HAP-1 (cell line): ENCODE measurements at regions not wholly inside any gene's neighbourhood (a gene's known extent, or its start where the extent isn't known, plus 50 kb on each side); places are given as distances from the start of the nearest gene placed in this dataset.

Source experiments
- DNase-seq, 2 experiments: peaks; one replicate each; pipeline ENCODE4 v3.0.0-alpha.2; 2016 to 2020; ENCODE audit warnings: low spot score in 2 of 2
- H3K27me3 ChIP-seq: fragments of 250-450 bp; sonication (Bioruptor Pico); 2 replicates; pipeline ENCODE4 v1.5.1; 2020; ENCODE audit warnings: low read depth, mild to moderate bottlenecking, moderate library complexity
- H3K36me3 ChIP-seq: fragments of 250-450 bp; sonication (Bioruptor Pico); replicated peaks from 2 replicates; pipeline ENCODE4 v1.5.1; 2020; ENCODE audit warnings: mild to moderate bottlenecking
- H3K4me1 ChIP-seq: fragments of 250-450 bp; sonication (Bioruptor Pico); 2 replicates; pipeline ENCODE4 v1.5.1; 2020; ENCODE audit warnings: mild to moderate bottlenecking
- H3K4me3 ChIP-seq: fragments of 250-450 bp; sonication (Bioruptor Pico); 2 replicates; pipeline ENCODE4 v1.5.1; 2020; ENCODE audit warnings: mild to moderate bottlenecking, moderate library complexity
- H3K9me3 ChIP-seq: fragments of 250-450 bp; sonication (Bioruptor Pico); 2 replicates; pipeline ENCODE4 v1.5.1; 2020; ENCODE audit warnings: mild to moderate bottlenecking, moderate library complexity
- in situ Hi-C: fragments of 300-500 bp; cut with MboI; formaldehyde crosslinking; loops from 3 replicates; pipeline ENCODE4 v1.14.3; 2020; ENCODE audit warnings: low sequenced_read_pairs, inconsistent platforms, mixed read lengths

GRCh38 chr1:113255038-113255719, 135.1 kb upstream of the MAGI3 start:
- in situ Hi-C loops = no loop called here
- H3K4me1 ChIP-seq = no peaks in the 10 kb centered on the region
- no peaks in the 10 kb centered on the region; the same call in 1 of the 2 replicates for H3K27me3 ChIP-seq
- DNase-seq = no peak
- H3K36me3 ChIP-seq = no peaks in the 10 kb centered on the region
- no peaks in the 10 kb centered on the region for H3K9me3 ChIP-seq
- no peak overlapping the region for H3K4me3 ChIP-seq

GRCh38 chr1:113255720-113256347, 134.5 kb upstream of the MAGI3 start:
- Histone ChIP-seq H3K27me3 (peaks cover 6% of the 10 kb centered on the region), H3K4me3 (no peak overlapping the region), H3K36me3 (no peaks in the 10 kb centered on the region), H3K9me3 (no peaks in the 10 kb centered on the region), H3K4me1 (no peaks in the 10 kb centered on the region)
- DNase-seq = peak; percentile 15 to 20
- in situ Hi-C loops = no loop called here

- H3K4me3 ChIP-seq = no peak overlapping the region
- H3K4me1 ChIP-seq = no peaks in the 10 kb centered on the region
- H3K27me3 ChIP-seq = peaks cover 7% of the 10 kb centered on the region
- in situ Hi-C loops = no loop called here
- H3K9me3 ChIP-seq = no peaks in the 10 kb centered on the region
- no peaks in the 10 kb centered on the region for H3K36me3 ChIP-seq
- DNase-seq = no peak
Measured at GRCh38 chr1:113256348-113256729, 134.0 kb upstream of the MAGI3 start.

- in situ Hi-C loops = no loop called here
Measured at GRCh38 chr1:113259988-113260387, 130.3 kb upstream of the MAGI3 start.

GRCh38 chr1:113265196-113265595, 125.1 kb upstream of the MAGI3 start:
- peaks cover 7% of the 10 kb centered on the region for H3K27me3 ChIP-seq
- in situ Hi-C loops = no loop called here
- no peaks in the 10 kb centered on the region for H3K4me1 ChIP-seq
- H3K4me3 ChIP-seq = no peak overlapping the region
- no peaks in the 10 kb centered on the region for H3K36me3 ChIP-seq
- no peak for DNase-seq
- no peaks in the 10 kb centered on the region; the same call in 1 of the 2 replicates for H3K9me3 ChIP-seq

More at GRCh38 chr1:113259988-113260387, 130.3 kb upstream of the MAGI3 start:
- DNase-seq = no peak
- H3K9me3 ChIP-seq = no peaks in the 10 kb centered on the region
- peaks cover 7% of the 10 kb centered on the region for H3K27me3 ChIP-seq
- no peaks in the 10 kb centered on the region for H3K36me3 ChIP-seq
- H3K4me3 ChIP-seq = no peak overlapping the region
- no peaks in the 10 kb centered on the region for H3K4me1 ChIP-seq

GRCh38 chr1:113266788-113267187, 123.5 kb upstream of the MAGI3 start:
- H3K4me1 ChIP-seq = no peaks in the 10 kb centered on the region
- DNase-seq = no peak
- no peaks in the 10 kb centered on the region for H3K36me3 ChIP-seq
- no peaks in the 10 kb centered on the region for H3K27me3 ChIP-seq
- in situ Hi-C loops = no loop called here
- H3K9me3 ChIP-seq = no peaks in the 10 kb centered on the region; the same call in 1 of the 2 replicates
- no peak overlapping the region for H3K4me3 ChIP-seq

GRCh38 chr1:113269168-113269963, 120.9 kb upstream of the MAGI3 start:
- 0 out of 2 replicates have a peak, but pooled peaks cover 3% of the 10 kb centered on the region for H3K27me3 ChIP-seq
- no peaks in the 10 kb centered on the region for H3K4me1 ChIP-seq
- DNase-seq = no peak
- H3K4me3 ChIP-seq = no peak overlapping the region
- no peaks in the 10 kb centered on the region; the same call in 1 of the 2 replicates for H3K9me3 ChIP-seq
- no peaks in the 10 kb centered on the region for H3K36me3 ChIP-seq
- in situ Hi-C loops = no loop called here

GRCh38 chr1:113271039-113271438, 119.3 kb upstream of the MAGI3 start:
- no peak for DNase-seq
- 0 out of 2 replicates have a peak, but pooled peaks cover 6% of the 10 kb centered on the region for H3K27me3 ChIP-seq
- H3K4me3 ChIP-seq = no peak overlapping the region
- H3K36me3 ChIP-seq = no peaks in the 10 kb centered on the region
- no peaks in the 10 kb centered on the region; the same call in 1 of the 2 replicates for H3K9me3 ChIP-seq
- in situ Hi-C loops = no loop called here
- H3K4me1 ChIP-seq = no peaks in the 10 kb centered on the region

GRCh38 chr1:113275083-113275482, 115.2 kb upstream of the MAGI3 start:
- H3K4me1 ChIP-seq = no peaks in the 10 kb centered on the region
- H3K36me3 ChIP-seq = no peaks in the 10 kb centered on the region
- 0 out of 2 replicates have a peak, but pooled peaks cover 6% of the 10 kb centered on the region for H3K27me3 ChIP-seq
- no peaks in the 10 kb centered on the region for H3K9me3 ChIP-seq
- no peak for DNase-seq
- in situ Hi-C loops = no loop called here
- no peak overlapping the region for H3K4me3 ChIP-seq

- 0 out of 2 replicates have a peak, but pooled peaks cover 6% of the 10 kb centered on the region for H3K27me3 ChIP-seq
- no peaks in the 10 kb centered on the region for H3K9me3 ChIP-seq
- H3K4me1 ChIP-seq = no peaks in the 10 kb centered on the region
- no peak for DNase-seq
- no peaks in the 10 kb centered on the region for H3K36me3 ChIP-seq
- H3K4me3 ChIP-seq = no peak overlapping the region
- in situ Hi-C loops = no loop called here
Measured at GRCh38 chr1:113275691-113276090, 114.6 kb upstream of the MAGI3 start.

- Histone ChIP-seq H3K27me3 (peaks cover 9% of the 10 kb centered on the region; the same call in 1 of the 2 replicates), H3K4me3 (no peak overlapping the region), H3K4me1 (no peaks in the 10 kb centered on the region), H3K9me3 (no peaks in the 10 kb centered on the region), H3K36me3 (no peaks in the 10 kb centered on the region)
- DNase-seq = no peak
- in situ Hi-C loops = no loop called here
Measured at GRCh38 chr1:113276507-113276906, 113.8 kb upstream of the MAGI3 start.

- Histone ChIP-seq H3K9me3 (no peaks in the 10 kb centered on the region), H3K4me1 (no peaks in the 10 kb centered on the region), H3K4me3 (no peak overlapping the region), H3K36me3 (no peaks in the 10 kb centered on the region), H3K27me3 (peaks cover 6% of the 10 kb centered on the region; the same call in 1 of the 2 replicates)
- no peak for DNase-seq
- in situ Hi-C loops = no loop called here
Measured at GRCh38 chr1:113278371-113278770, 111.9 kb upstream of the MAGI3 start.

- in situ Hi-C loops = no loop called here
Measured at GRCh38 chr1:113278777-113279176, 111.5 kb upstream of the MAGI3 start.

More at GRCh38 chr1:113278777-113279176, 111.5 kb upstream of the MAGI3 start:
- Histone ChIP-seq H3K27me3 (peaks cover 6% of the 10 kb centered on the region; the same call in 1 of the 2 replicates), H3K4me3 (no peak overlapping the region), H3K9me3 (no peaks in the 10 kb centered on the region), H3K36me3 (no peaks in the 10 kb centered on the region), H3K4me1 (no peaks in the 10 kb centered on the region)
- DNase-seq = no peak
